ENCODE measurements at regions not wholly inside any gene's neighbourhood (a gene's known extent, or its start where the extent isn't known, plus 50 kb on each side); places are given as distances from the start of the nearest gene placed in this dataset.

DNA sequence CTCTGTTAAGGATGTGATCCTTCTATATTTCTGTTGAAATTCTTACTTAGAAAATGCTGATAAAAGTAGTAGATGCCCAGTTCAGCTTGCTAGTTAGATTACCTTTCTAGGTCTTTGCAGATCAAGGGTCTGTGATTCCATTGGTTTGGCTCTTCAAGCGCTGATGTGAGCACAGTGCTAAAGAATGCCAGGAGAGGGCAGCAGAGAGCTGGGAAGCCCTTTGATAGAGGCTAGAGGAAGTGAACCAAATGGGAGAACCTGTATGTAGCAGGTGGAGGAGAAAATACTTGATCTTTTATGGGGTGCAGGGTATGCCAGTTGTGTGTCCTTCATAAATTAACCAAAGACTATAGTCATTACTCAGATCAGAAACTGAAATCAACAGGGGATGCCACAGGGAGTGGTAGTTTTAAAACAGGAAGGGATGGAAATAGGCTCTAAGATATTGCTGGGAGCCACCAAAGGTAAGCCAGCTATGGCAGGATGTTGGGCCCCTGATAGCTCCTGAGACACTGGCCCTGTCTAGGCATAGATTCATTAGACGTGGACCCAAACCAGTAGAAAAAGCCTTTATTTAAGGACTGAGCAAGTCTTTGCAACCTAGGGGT lies 677.4 kb downstream of the SQOR start:
- peak; percentile 23 for FAIRE-seq
- TF ChIP-seq, protein P1, sequence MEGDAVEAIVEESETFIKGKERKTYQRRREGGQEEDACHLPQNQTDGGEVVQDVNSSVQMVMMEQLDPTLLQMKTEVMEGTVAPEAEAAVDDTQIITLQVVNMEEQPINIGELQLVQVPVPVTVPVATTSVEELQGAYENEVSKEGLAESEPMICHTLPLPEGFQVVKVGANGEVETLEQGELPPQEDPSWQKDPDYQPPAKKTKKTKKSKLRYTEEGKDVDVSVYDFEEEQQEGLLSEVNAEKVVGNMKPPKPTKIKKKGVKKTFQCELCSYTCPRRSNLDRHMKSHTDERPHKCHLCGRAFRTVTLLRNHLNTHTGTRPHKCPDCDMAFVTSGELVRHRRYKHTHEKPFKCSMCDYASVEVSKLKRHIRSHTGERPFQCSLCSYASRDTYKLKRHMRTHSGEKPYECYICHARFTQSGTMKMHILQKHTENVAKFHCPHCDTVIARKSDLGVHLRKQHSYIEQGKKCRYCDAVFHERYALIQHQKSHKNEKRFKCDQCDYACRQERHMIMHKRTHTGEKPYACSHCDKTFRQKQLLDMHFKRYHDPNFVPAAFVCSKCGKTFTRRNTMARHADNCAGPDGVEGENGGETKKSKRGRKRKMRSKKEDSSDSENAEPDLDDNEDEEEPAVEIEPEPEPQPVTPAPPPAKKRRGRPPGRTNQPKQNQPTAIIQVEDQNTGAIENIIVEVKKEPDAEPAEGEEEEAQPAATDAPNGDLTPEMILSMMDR (IDR thresholded peaks at IDR 0.05; ENCODE audit: borderline replicate concordance, extremely low read depth, insufficient read depth): peak; percentile 78
- intact Hi-C loops (cut with DNase I): no loop called here
- no peaks in the 10 kb centered on the region for H3K27me3 ChIP-seq (ENCODE audit: control insufficient read depth, insufficient read depth, low read length)
- no peak overlapping the region for H3K9ac ChIP-seq (ENCODE audit: low read length in 3 of 3)
- H3K36me3 ChIP-seq (ENCODE audit: control insufficient read depth in 2 of 3, insufficient read depth in 3 of 3, low read length in 3 of 3): no peaks in the 10 kb centered on the region
- peak in 4 of 5 donors; percentile 87 to 92 (median 90) for DNase-seq
- H3K27ac ChIP-seq (ENCODE audit: low read depth in 2 of 2, low read length in 2 of 2): no peak overlapping the region
- H3K4me1 ChIP-seq (ENCODE audit: control insufficient read depth in 2 of 3, insufficient read depth in 2 of 3, low read depth in 1 of 3, low read length in 3 of 3): peaks cover 0 to 2% (median 0%) of the 10 kb centered on the region in 3 donors
- no peaks in the 10 kb centered on the region for H3K9me3 ChIP-seq (ENCODE audit: control insufficient read depth in 2 of 3, insufficient read depth in 1 of 3, low read length in 3 of 3)
- H3K4me3 ChIP-seq (ENCODE audit: low read length in 3 of 3): no peak overlapping the region

DNA sequence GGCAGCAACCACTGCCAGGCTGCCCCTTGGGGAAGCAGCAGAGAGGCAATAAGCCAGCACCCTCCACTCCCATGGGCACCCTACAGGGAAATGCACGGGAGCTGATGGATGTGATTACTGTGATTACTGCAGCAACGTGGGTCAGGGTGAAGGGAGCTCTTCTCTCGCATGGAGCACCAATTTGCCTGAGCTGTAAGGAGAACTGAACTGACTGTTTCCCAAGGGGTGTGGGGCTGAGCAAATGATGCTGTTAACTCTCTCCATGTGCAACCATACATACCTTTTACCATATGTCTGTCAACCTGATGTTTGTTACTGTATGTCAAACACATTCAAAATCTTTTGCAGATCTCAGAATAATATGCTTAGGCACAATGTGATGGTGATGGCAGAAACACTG lies 680.6 kb downstream of the SQOR start:
- no peaks in the 10 kb centered on the region for H3K36me3 ChIP-seq (ENCODE audit: control insufficient read depth in 2 of 3, insufficient read depth in 3 of 3, low read length in 3 of 3)
- no peak overlapping the region for H3K27ac ChIP-seq (ENCODE audit: low read depth in 2 of 2, low read length in 2 of 2)
- no peaks in the 10 kb centered on the region for H3K27me3 ChIP-seq (ENCODE audit: control insufficient read depth, insufficient read depth, low read length)
- no peaks in the 10 kb centered on the region for H3K9me3 ChIP-seq (ENCODE audit: control insufficient read depth in 2 of 3, insufficient read depth in 1 of 3, low read length in 3 of 3)
- TF ChIP-seq, protein P1 (IDR thresholded peaks at IDR 0.05; ENCODE audit: borderline replicate concordance, extremely low read depth, insufficient read depth): no peak
- FAIRE-seq: no peak
- DNase-seq: no peak
- H3K4me1 ChIP-seq (ENCODE audit: control insufficient read depth in 2 of 3, insufficient read depth in 2 of 3, low read depth in 1 of 3, low read length in 3 of 3): peaks cover 0 to 2% (median 0%) of the 10 kb centered on the region in 3 donors
- intact Hi-C loops (cut with DNase I): no loop called here
- no peak overlapping the region for H3K9ac ChIP-seq (ENCODE audit: low read length in 3 of 3)
- no peak overlapping the region for H3K4me3 ChIP-seq (ENCODE audit: low read length in 3 of 3)

DNA sequence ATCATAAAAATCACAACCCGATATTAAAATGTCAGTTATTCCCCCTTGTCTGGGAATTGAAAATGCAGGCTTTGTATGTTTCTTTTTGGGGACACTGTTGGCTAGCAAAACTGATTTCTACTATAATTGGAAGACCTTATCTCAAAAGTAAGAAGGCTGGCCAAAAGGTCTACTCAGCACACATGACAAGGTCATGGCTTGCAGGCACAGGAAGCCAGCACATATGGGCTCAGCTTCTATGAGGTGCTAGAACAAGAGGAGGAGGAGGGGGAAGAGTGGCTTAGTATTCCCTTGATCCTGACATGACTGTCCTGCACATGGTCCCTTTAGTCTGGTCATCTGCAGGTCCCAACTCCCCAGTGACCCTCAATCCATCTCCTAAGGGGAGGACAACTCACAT lies 681.2 kb downstream of the SQOR start:
- H3K27me3 ChIP-seq (ENCODE audit: control insufficient read depth, insufficient read depth, low read length): no peaks in the 10 kb centered on the region

More for the DNA sequence above, 681.2 kb downstream of the SQOR start:
- Histone ChIP-seq H3K4me1 (ENCODE audit: control insufficient read depth in 2 of 3, insufficient read depth in 2 of 3, low read depth in 1 of 3, low read length in 3 of 3) (peaks cover 0 to 2% (median 0%) of the 10 kb centered on the region in 3 donors), H3K4me3 (ENCODE audit: low read length in 3 of 3) (no peak overlapping the region), H3K27ac (ENCODE audit: low read depth in 2 of 2, low read length in 2 of 2) (no peak overlapping the region), H3K36me3 (ENCODE audit: control insufficient read depth in 2 of 3, insufficient read depth in 3 of 3, low read length in 3 of 3) (no peaks in the 10 kb centered on the region), H3K9me3 (ENCODE audit: control insufficient read depth in 2 of 3, insufficient read depth in 1 of 3, low read length in 3 of 3) (no peaks in the 10 kb centered on the region), H3K9ac (ENCODE audit: low read length in 3 of 3) (no peak overlapping the region)
- TF ChIP-seq, protein P1 (IDR thresholded peaks at IDR 0.05; ENCODE audit: borderline replicate concordance, extremely low read depth, insufficient read depth): no peak
- DNase-seq (peak in 3 of 5 donors; percentile 30 to 41 (median 37)), FAIRE-seq (no peak)
- intact Hi-C loops (cut with DNase I): no loop called here
